ENCODE measurements at regions not wholly inside any gene's neighbourhood (a gene's known extent, or its start where the extent isn't known, plus 50 kb on each side); places are given as distances from the start of the nearest gene placed in this dataset.

GRCh38 chr10:128712661-128713400 is 586.6 kb upstream of the MKI67 start:
- no peaks in the 10 kb centered on the region for H3K36me3 ChIP-seq (replicated peaks; ENCODE audit: low read depth, low read length)
- no peak for TF ChIP-seq EZH2phosphoT487 (IDR thresholded peaks at IDR 0.05; ENCODE audit: low read depth)
- no peak for TF ChIP-seq CTCF (IDR thresholded peaks at IDR 0.05; ENCODE audit: low read depth, low read length)
- no peak overlapping the region for H3K27ac ChIP-seq (ENCODE audit: low read length)
- H3K27me3 ChIP-seq (ENCODE audit: low read depth, low read length), result no peaks in the 10 kb centered on the region
- no peaks in the 10 kb centered on the region for H3K4me1 ChIP-seq (ENCODE audit: low read length)
- no peaks in the 10 kb centered on the region for H3K79me2 ChIP-seq (ENCODE audit: low read length)
- no peak overlapping the region for H2AFZ ChIP-seq (ENCODE audit: low read depth, low read length)
- no peak overlapping the region for H3K4me2 ChIP-seq (ENCODE audit: low read length)
- H3K9ac ChIP-seq (ENCODE audit: low read length), result no peak overlapping the region
- H3K9me3 ChIP-seq (ENCODE audit: insufficient read depth, low read length), result no peaks in the 10 kb centered on the region
- H3K4me3 ChIP-seq (ENCODE audit: low read length), result no peak overlapping the region
- no peaks in the 10 kb centered on the region for H4K20me1 ChIP-seq (ENCODE audit: insufficient read depth, low read length)

DNA sequence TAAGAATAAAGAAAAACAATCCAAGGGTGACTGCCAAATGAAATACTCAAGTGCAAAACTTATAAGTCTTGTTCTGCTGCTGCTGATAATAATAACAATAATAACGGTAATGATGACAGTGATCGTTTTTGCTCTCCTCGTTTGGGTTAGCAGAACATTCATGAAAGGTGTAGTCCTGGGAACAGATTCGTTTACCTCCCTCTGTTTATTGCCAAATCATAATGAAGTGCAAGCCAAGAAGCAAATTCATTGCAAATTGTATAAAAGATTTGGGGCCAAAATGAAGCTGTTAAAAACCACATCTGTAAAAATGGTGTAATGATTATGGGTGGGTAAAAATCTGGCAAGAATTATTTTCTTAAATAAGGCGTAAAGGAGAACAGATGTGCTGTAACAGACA is 587.2 kb upstream of the MKI67 start:
- H3K4me3 ChIP-seq (ENCODE audit: low read length), result no peak overlapping the region
- no peak overlapping the region for H3K4me2 ChIP-seq (ENCODE audit: low read length)
- no peaks in the 10 kb centered on the region for H3K4me1 ChIP-seq (ENCODE audit: low read length)
- H3K36me3 ChIP-seq (replicated peaks; ENCODE audit: low read depth, low read length), result no peaks in the 10 kb centered on the region
- H3K9me3 ChIP-seq (ENCODE audit: insufficient read depth, low read length), result no peaks in the 10 kb centered on the region
- H3K9ac ChIP-seq (ENCODE audit: low read length), result no peak overlapping the region
- no peak overlapping the region for H3K27ac ChIP-seq (ENCODE audit: low read length)
- H2AFZ ChIP-seq (ENCODE audit: low read depth, low read length), result no peak overlapping the region
- no peaks in the 10 kb centered on the region for H4K20me1 ChIP-seq (ENCODE audit: insufficient read depth, low read length)
- TF ChIP-seq CTCF (IDR thresholded peaks at IDR 0.05; ENCODE audit: low read depth, low read length) (no peak), EZH2phosphoT487 (IDR thresholded peaks at IDR 0.05; ENCODE audit: low read depth) (no peak)
- H3K79me2 ChIP-seq (ENCODE audit: low read length), result no peaks in the 10 kb centered on the region
- H3K27me3 ChIP-seq (ENCODE audit: low read depth, low read length), result no peaks in the 10 kb centered on the region

DNA sequence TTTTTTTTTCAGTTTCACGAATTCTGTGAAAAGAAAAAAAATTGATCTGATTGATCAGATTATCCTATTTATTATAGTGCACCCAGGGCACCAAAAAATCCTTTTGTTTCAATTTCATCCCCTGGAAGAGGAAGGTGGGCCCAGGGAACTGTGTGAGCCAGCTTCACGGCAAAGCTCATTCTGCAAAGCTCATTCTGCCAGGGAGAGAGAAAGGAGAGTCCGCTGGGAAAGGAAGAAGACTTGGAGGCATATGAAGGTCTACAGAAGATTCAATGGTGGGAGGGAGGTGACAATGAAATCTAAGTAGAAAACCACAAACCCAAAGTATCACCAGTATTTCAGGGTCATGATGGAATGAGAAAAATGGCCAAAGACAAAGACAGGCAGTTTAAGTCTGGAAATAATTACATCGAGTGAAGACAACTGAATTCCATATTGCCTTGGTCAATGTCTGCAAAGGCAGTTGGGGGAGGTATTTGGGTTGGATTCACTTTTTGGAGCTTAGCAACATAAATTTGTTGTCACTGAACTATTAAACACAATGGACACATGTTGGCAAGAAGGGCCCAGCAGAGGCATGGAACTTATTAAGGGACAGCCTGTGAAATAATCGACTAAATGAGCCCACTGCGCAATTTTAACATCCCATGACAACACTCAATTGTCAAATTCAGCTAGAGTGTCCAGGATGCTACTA is 587.8 kb upstream of the MKI67 start:
- no peaks in the 10 kb centered on the region for H4K20me1 ChIP-seq (ENCODE audit: insufficient read depth, low read length)
- no peak overlapping the region for H3K4me2 ChIP-seq (ENCODE audit: low read length)
- no peak overlapping the region for H2AFZ ChIP-seq (ENCODE audit: low read depth, low read length)
- no peak for TF ChIP-seq CTCF (IDR thresholded peaks at IDR 0.05; ENCODE audit: low read depth, low read length)
- no peak for TF ChIP-seq EZH2phosphoT487 (IDR thresholded peaks at IDR 0.05; ENCODE audit: low read depth)
- H3K27ac ChIP-seq (ENCODE audit: low read length), result no peak overlapping the region
- H3K79me2 ChIP-seq (ENCODE audit: low read length), result no peaks in the 10 kb centered on the region
- H3K4me3 ChIP-seq (ENCODE audit: low read length), result no peak overlapping the region
- H3K27me3 ChIP-seq (ENCODE audit: low read depth, low read length), result no peaks in the 10 kb centered on the region
- H3K9me3 ChIP-seq (ENCODE audit: insufficient read depth, low read length), result no peaks in the 10 kb centered on the region
- H3K36me3 ChIP-seq (replicated peaks; ENCODE audit: low read depth, low read length), result no peaks in the 10 kb centered on the region
- no peaks in the 10 kb centered on the region for H3K4me1 ChIP-seq (ENCODE audit: low read length)
- no peak overlapping the region for H3K9ac ChIP-seq (ENCODE audit: low read length)

DNA sequence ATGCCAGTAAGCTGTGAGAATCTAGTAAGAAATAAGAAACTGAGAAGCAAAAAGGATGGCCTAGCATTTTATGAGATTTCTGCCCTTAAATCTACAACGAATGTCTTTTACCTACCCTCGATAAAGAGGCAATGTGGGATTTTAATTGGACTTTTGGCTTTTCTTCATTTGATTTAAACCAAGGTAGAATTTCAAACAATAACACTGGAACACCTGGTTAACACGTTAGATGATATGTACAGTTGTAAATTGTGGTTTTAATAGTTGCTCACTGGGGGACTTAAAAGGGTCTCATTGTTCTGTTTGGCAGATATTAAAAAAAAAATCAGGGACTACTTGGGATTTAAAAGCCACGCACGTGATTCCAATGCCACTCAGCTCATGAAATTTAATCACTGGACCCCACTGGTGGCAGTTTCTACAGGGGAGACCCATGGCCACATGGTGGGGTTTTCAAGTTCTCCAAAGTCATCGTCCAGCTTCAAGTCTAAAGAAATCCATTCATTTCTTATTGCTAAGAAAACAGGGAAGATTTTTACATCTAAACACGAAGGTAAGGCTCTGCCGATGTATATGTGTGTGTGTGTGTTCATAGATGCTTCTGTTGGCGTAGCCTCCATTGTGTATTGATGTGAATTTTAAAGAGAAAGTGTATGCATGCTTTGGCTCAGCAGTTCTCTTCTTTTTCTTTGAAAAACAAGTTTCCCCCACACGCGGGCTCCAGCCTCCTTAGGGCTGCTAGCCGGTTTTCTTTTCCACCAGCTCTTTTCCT is 588.6 kb upstream of the MKI67 start:
- no peaks in the 10 kb centered on the region for H3K4me1 ChIP-seq (ENCODE audit: low read length)
- H3K36me3 ChIP-seq (replicated peaks; ENCODE audit: low read depth, low read length), result no peaks in the 10 kb centered on the region
- TF ChIP-seq EZH2phosphoT487 (IDR thresholded peaks at IDR 0.05; ENCODE audit: low read depth) (no peak), CTCF (IDR thresholded peaks at IDR 0.05; ENCODE audit: low read depth, low read length) (no peak)
- H3K9ac ChIP-seq (ENCODE audit: low read length), result no peak overlapping the region
- H3K79me2 ChIP-seq (ENCODE audit: low read length), result no peaks in the 10 kb centered on the region
- no peaks in the 10 kb centered on the region for H3K27me3 ChIP-seq (ENCODE audit: low read depth, low read length)
- H3K27ac ChIP-seq (ENCODE audit: low read length), result no peak overlapping the region
- H3K9me3 ChIP-seq (ENCODE audit: insufficient read depth, low read length), result no peaks in the 10 kb centered on the region
- H4K20me1 ChIP-seq (ENCODE audit: insufficient read depth, low read length), result no peaks in the 10 kb centered on the region
- no peak overlapping the region for H2AFZ ChIP-seq (ENCODE audit: low read depth, low read length)
- H3K4me3 ChIP-seq (ENCODE audit: low read length), result no peak overlapping the region
- H3K4me2 ChIP-seq (ENCODE audit: low read length), result no peak overlapping the region

Measured in OCI-LY3 (cell line).